NCI-H1048 (cell line): ENCODE measurements at regions not wholly inside any gene's neighbourhood (a gene's known extent, or its start where the extent isn't known, plus 50 kb on each side); places are given as distances from the start of the nearest gene placed in this dataset.
"Not testable (repeated sequence)": the region's sequence is repeated elsewhere in the genome, so short reads cannot be mapped to it uniquely, and the experiment has no call there.

Experiments
- DNase-seq: peaks from one replicate; lab custom pipeline; 2025; lab: John Stamatoyannopoulos, UW

DNA sequence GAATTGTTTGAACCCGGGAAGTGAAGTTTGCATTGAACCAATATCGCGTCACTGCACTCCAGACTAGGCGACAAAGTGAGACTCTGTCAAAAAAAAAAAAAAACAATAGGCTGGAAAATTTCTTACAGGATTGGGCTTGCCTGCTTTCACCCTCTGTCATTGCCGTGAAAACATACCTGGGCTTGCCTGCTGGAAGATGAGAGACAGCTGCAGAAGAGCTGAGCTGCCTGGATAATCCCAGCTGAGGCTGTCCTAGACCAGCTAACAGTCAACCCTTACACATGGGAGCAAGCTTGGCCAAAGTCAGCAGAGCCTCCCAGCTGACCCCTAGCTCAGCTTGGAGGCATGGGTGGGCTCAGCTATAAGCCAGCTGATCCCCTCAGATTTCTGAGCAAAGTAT, 306.2 kb downstream of the CCSER2 start:
- no peak for DNase-seq

DNA sequence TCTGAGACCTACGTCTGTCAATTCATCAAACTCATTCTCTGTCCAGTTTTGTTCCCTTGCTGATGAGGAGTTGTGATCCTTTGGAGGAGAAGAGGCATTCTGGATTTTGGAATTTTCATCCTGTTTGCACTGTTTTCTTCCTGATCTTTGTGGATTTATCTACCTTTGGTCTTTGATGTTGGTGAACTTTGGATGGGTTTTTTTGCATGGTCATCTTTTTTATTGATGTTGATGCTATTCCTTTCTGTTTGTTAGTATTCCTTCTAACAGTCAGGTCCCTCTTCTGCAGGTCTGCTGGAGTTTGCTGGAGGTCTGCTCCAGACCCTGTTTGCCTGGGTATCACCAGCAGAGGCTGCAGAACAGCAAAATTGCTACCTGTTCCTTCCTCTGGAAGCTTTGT, 322.2 kb downstream of the CCSER2 start:
- not testable (repeated sequence) for DNase-seq

DNA sequence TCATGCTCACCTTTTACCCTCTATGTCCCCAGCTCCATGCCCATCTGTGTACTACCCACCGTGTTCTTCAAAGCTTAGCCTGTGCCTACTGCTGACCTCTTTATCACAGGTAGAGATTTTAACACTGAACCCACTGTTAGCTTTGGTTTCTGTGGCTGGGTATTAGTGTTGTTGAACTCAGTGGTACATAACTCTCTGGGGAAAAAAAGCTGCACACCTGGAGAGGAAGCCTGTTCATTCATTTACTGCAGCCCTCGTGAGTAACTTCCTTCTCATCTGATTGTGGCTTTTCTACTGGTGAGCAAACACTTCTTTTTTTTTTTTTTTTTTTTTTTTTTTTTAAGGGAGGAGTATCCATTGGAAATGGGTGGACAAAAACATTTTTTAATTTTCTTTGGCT, 326.3 kb downstream of the CCSER2 start:
- no peak for DNase-seq

DNA sequence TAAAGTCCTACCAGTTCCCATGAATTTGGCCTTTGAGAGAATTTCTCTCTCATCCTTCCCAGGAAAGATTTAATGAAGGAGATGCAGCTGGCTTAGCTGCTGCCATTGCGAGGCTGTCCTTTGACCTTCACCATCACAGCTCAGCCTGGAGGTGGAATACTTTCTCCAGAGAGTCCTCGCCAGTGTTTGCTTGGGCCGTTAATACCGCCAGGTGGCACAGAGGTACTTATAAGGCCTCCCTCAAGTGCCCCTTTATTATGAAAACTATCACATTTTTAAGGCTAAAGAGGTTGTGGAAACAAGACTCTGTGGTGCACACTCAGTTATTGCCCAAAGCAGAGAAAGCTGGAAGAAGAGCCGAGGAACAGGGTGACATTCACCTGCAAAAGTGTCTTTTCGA, 330.6 kb downstream of the CCSER2 start:
- DNase-seq: no peak

DNA sequence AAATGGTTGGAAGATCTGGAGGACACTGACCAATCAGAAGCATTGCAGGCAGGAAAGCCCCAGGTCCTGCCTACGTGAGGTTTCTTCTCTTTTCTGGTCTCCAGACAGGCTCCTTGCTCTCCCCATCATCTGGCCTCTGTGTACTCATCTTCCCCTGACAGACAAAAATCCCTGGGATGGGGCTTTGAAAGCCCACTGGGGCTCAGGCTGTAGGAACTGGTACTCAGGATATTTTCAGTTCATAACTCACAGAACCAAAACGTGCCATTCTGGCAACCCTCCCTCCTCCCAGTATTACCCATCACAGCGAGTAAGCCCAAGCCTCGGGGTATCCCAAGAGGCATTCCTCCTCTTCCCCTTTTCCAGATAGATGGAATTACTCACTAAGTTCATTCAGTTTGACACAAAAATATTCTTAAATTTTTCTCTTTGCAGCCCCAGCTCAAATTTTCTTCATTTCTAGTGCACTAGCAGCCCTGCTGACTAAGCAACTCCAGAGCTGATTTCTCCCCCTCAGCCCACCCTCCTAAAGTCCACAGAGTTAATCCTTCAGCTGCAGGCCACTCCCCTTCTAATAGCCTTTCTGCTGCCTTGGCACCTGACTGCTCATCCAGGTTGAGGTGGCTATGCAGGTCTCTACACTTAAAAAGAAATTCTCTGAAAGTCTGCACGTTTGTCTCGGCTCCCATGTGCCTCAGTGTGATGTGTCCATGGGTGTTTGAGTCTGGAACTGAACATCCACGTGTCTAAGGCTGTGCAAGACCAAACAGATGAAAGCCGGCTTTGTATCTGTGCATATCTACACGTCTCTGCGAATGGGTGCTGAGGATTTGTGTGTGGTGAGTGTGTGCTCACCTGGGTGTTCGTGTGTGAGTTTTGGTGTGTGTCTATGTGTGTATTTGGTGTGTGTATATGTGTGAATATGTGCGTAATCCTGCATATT, 331.4 kb downstream of the CCSER2 start:
- no peak for DNase-seq

DNA sequence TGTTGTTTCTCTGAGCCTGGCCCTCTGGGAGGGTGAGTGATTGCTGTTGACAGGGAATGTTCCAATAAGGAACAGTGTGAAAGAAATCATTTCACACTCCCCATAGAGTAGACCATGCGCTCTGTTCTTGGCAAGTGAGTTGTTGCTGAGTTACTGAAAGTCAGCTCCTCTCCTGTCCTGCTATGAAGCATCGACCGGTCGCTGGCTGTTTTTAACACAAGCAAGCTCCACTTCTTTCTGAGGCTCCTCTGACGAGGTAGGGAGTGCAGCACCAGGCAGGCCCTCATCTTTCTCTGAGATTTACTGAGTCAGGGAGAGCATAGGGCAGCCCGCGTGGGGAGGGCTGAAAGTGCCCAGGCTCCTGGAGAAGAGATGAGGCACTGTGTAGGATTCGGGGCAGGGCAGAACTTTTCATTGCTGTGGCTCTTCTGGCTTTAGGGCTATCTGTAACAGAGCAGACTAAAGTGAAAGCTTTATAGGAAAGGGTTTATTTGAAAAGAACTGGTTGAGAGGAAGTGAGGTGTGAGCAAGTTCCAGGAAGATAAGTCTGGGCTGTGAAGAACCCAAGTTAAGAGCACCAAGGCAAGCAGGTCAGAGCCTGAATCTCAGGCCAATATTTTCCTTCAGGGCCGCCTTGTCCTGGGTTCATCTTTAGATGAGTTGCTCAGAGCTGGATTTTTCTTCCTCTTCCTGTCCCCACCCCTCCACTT, 332.2 kb downstream of the CCSER2 start:
- no peak for DNase-seq

DNA sequence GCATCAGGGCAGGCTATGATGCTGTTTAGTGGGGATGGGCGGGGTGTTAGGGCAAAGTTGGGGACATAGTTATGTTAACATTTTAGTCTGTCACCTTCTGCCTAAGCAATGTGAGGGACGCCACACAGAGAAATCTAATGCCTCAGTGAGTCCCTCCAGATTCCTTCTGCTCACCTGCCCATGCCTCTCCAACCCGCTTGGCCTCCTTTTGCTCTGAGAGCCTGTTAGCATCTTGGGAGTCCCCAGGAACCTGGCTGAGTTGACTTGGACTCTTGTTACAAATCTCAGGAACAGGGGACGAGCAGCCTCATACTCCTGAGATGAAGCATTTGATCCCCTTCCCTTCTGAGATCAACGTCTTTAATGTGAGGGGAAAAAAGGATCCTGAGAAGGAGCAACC, 336.8 kb downstream of the CCSER2 start:
- no peak for DNase-seq

DNA sequence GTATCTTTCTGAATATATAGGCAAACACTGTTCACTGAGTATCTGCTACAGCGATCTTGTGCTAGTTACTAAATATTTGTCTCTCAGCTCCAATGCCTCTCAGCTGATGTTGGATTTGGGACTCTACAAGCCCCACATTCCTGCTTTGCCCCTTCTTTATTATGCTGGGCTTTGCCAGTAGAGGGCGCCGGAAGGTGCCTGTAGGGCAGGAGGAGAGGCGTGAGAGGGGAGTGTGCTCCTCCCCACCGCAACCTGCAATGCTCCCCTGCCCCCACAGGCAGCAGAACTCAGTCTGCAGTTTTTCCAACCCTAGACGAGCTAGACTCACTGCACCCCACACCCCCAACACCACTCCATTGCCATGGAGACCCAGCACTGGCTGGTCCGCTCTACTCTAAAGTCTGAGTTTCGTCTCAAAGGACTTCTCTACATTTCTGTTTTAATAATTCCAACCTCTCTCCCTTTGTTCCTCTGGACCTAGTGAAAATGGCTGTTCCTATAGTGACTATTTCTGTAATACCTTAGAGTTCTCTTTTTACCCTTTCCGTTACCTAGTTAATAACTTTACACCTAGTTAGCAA, 337.6 kb downstream of the CCSER2 start:
- DNase-seq: peak; percentile 1

DNA sequence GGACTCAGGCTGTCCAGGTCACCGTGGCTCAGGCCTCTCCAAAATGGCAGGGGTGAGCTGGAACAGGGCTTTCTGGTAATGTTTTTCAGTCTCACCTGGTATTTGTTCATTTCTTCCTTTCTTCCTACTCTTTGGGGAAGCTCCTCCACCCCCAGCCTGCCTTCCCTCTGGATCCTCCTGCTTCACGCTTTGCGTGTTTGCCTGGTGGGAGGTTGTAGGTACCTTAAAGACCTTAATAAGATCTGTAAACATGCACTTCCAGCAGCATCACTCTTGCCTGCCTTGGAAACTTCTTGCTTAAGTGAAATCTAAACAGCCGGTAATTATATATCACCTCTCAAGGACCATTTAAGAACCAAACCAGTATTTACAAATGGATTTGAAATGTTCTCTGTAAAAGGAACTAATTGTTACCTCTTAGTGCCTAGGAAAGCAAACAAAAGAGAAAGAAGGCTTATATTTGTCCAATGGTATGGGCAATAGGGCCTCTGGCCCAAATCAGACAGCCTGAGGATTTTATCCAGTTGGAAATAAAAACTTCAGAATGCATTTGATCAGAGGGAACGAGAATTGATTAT, 339.9 kb downstream of the CCSER2 start:
- DNase-seq: no peak

DNA sequence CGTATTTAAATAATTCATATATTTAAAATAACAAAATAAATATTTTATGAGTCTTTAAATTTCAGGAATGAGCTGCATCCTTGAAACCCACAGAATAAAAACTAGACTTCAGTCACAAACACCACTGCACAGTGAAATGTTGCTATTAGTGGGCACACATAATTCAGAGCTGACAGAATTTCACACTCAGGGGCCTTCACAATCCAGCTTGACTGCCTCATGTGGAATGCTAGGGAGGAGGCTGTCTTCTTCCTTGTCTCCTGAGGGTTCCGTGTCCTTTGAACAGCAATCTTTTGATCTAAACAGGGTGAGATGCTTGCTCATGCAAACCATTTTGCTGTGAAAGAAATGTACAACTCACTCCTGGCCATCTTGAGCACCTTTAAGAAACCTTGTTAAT, 346.7 kb downstream of the CCSER2 start:
- DNase-seq: no peak

DNA sequence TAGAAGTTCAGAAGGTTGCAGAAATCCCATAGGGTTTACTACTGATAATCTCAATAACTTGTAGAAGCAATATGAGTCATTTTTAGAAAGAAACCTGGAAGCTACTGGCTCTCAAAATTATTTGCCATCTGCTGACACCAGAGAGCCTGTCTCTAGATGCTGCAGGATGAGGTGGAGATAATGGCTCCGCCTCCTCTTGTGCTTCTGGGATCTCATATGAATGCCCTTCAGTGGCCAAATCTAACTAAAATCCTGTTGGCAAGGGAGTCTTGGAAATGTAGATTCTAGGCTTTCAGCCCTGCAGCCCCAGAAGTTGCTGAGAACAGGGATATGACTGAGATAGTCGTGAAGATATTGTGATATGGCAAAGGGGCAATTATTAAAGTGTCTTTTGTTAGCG, 348.1 kb downstream of the CCSER2 start:
- DNase-seq: no peak

DNA sequence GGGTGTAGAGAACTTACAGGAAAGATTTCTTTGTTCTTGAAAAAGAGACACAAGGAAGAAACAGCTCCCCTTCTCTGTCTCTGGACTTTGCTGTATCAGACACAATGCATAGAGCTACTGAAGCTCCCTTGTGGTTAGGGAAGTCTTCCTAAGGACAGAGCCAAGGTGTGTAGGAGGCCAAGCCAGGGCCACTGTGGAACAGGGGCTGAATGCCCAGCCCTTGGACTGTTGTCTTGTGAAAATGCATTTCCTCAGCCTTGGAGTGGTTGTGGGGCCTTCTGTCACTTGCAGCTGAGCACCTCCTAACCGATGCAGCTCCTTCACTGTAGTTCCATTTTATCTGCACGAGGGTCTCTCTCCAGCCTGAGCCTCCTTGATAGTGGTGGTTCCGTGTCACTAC, 353.4 kb downstream of the CCSER2 start:
- DNase-seq: no peak

DNA sequence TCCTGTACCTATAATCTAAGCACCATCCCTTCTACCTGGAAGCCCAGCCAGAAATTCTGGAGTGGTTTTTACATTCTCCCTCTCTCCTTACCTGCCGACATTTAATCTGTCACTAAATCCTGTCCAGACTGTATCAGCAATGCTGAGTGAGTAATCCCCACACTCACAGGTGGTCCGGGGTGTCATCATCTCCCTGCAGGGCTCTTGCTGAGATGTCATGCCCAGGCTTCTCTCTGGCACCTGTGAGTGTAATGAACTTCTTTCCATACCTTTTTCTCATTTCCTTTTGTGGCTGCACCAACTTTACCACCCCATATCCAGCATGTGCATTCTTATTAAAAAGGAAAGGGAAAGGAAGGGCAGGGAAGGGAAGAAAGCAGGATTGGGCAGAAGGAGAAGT, 355.2 kb downstream of the CCSER2 start:
- DNase-seq: no peak

DNA sequence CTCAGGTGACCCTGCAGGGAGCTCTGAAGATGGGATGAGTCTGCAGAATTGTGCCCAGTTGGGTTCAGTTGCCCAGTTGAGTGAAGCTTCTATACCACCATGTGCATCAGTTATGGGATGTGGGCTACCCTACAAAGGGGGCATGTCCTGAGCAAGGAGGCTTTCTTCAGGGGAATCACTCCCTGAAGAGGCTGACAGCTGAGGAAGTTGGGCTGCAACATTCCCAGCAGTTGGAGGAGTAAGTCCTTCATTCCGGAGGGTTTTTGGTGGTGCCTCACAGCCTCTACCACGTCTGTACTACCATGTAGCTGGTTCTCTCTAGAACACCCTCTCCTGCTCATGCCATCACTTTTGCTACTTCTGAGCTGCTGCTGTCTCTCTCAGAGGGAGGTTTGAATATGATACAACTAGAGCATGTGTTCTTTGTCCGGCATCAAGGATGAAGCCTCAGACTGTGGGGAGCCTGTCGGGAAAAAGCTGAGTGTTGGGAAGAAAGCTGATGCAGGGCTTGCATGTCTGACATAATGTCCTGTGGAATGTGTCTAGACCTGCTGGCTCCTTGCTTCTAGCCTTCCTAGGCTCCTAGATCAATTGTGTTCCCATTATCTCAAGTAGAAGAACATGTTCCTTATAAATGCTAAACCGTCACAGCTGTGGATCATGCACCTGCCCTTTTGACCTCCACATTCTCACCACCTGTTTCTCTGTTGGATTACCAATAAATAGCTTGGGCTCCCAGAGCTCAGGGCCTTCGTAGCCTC, 355.8 kb downstream of the CCSER2 start:
- no peak for DNase-seq

DNA sequence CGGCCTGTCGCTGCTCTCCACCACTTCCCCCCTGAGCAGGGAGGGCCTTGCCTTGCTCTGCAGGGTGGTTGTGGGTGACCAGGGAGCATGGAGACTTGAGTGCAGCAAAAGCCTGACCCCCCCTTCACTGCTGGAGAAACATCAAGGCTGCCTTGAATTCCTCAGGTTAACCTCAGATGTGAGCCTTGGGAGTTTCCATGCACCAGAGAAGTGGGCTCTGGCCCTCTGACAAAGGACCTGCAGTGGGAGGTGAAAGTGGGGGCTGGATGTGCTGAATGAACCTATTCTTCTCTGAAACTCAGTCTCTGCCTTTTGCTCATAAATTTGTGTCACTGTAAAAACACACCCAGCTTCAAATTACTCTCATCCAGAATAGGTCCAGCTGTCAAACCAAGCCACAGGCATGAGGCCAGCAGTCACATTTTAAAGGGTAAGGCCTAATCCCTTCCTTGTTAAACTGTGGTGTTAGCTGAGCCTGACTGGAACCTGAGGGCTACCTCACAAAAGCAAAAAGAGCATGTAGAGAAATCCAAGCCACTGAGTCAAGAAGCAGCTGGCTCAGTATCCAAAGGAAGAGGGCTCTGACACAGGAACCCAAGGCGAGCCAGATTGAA, 356.8 kb downstream of the CCSER2 start:
- DNase-seq: no peak

DNA sequence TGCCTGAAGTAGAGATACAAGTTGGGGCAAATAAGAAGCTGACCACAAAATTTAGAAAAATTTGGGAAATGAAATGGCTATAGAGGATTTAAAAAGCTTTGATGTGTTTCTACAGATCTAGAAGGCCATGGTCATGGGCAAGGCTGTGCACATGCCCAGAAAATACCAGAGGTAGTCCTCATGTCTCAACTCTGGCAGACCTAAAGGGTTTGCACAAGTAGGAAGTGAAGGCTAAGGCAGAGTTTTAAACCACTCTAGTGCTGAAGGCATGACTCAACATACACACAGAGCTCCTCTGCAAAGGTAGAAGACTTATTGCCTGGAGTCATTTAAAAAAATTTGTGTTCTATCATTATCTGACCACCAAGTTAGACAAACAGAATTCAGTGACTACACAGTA, 364.6 kb downstream of the CCSER2 start:
- no peak for DNase-seq

DNA sequence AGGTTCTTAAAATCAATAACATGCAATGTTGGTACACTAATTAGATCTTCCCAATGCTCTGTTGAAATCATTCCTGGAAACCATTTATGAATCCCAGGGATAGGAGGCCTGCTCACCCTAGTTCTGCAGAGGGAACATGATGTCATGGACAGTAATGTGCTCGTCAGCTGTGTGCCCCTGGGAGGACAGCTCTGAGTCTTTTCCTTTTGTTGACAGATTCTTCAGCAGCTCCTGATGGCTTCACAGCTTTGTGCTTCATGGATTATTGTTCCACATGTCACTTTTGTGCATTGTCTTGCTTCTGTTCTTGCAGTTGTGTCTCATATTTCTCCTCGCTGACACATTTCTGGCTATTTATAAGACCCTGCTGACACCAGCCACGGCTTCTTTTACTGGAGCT, 367.5 kb downstream of the CCSER2 start:
- no peak for DNase-seq

DNA sequence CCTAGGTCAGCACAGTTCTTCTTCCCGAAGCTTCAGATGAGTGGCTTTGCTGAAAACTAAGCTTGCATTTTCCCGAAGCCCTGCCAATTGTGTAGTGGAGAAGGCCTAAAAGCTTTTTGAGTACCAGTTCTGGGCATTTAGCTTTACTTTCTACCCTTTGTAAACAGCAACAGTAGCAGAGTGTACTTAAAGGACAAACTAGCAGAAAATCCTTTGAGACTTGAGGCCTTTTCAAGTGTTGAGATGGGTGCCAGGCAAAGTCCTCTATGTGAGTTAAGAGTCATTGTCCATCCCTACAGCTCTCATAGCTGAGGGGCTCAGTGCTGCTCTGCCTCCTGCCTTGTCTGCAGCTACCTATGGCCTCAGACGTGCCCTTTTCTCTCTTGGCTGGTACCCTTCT, 368.2 kb downstream of the CCSER2 start:
- DNase-seq: no peak

DNA sequence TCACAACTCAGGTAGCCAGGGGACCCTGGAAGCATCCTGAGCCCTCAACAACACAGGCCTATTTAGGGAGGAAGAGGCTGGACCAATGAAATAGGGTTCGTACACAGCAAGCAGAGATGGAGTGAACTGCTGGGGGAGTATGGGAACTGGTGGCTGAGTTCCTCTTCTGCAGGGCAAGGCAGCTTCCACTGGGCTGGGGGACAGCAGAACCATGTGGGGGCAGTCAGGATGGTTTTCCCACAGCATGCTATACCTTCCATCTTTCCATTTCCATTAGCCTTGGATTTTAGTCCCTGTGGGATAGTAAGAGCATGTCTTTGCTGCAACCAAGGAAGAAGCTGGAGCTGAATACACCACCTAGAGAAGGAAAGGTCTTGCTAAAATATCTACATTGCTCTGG, 370.6 kb downstream of the CCSER2 start:
- no peak for DNase-seq

DNA sequence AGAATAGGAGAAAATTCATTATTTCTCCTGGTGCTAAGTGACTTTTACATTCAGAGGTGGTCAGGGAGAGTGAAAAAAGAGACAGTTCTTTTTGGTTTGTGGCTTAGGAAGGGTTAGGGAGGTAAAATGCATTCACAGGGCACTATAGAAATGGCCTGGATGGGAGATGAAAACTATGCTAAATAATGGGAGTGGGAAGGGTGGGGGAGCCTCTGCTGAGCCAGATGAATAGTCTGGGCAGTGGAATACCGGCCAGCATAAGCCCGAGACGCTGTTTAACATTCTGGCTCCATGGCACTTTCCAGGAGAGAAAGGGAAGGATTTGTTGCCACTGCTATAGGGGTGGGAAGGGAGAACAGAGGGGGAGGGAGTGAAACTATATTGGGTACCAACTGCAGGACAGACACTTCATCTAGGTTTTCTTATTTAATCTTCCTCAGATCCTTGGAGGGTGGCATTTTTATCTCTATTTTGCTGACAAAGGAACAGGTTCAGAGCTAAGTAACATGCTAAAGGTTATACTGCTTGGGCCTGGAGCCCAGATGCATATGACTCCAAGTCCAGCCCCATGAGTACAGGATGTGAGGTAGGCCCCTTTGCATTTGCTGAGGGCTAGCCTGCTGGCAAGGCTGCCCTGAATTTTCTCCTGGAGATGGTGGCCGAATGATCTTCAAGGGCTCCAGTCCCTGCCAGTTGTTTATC, 372.4 kb downstream of the CCSER2 start:
- no peak for DNase-seq

DNA sequence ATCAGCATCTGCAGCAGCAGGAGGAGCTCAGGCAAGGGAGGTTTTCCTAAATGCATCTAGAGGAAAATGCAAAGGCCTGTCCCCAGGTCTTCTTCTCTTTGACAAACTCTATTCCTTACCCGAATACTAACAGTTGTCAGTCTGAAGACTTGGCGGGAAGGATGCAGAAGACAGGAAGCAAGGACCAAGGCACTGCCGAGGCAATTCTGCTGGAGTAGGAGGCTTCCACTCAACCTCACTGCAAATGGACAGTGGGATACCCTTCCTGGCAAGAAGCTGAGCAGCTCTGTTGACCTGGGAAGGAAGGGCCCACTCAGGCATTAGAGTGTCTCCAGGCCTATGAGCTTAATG, 373.0 kb downstream of the CCSER2 start:
- no peak for DNase-seq
